Ovary (tissue), 3 donors: ENCODE measurements at regions not wholly inside any gene's neighbourhood (a gene's known extent, or its start where the extent isn't known, plus 50 kb on each side); places are given as distances from the start of the nearest gene placed in this dataset.

Experiments used
- EP300 ChIP-seq: sonication (generic); formaldehyde crosslinking; IDR thresholded peaks from one replicate; pipeline ENCODE4 v1.6.1; 2017; ENCODE audit warnings: antibody characterized with exemption
- POLR2A ChIP-seq: fragments of 450-650 bp; IDR thresholded peaks from one replicate; pipeline ENCODE4 v1.6.1; 2017; ENCODE audit warnings: antibody characterized with exemption, mild to moderate bottlenecking, moderate library complexity
- TF ChIP-seq, protein P1 (sequence below), 3 donors: fragments of 450-650 bp in 2 of 3; fragments of 200-600 bp in 1 of 3; IDR thresholded peaks; one replicate each; pipeline versions ENCODE4 v1.5.1 to v1.8.0; 2016 to 2022; ENCODE audit warnings: antibody characterized with exemption in 3 of 3, mild to moderate bottlenecking in 1 of 3
- donor health status: DM: no; HTN: no; CAD: no.

DNA sequence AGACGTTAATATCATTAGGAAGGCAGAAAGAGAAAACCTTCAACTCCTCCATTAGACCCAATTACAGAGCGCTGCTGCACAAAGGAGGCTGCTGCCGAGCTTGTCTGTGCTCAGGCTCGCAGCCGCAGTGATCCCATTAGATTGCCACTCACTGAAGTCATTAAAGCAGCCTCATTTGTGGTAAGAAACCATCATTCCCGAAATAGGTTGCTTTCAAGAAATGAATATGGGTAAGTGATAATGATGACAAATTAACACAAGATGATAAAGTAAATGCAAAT, 137.2 kb downstream of the CAVIN4 start:
- TF ChIP-seq, protein P1, sequence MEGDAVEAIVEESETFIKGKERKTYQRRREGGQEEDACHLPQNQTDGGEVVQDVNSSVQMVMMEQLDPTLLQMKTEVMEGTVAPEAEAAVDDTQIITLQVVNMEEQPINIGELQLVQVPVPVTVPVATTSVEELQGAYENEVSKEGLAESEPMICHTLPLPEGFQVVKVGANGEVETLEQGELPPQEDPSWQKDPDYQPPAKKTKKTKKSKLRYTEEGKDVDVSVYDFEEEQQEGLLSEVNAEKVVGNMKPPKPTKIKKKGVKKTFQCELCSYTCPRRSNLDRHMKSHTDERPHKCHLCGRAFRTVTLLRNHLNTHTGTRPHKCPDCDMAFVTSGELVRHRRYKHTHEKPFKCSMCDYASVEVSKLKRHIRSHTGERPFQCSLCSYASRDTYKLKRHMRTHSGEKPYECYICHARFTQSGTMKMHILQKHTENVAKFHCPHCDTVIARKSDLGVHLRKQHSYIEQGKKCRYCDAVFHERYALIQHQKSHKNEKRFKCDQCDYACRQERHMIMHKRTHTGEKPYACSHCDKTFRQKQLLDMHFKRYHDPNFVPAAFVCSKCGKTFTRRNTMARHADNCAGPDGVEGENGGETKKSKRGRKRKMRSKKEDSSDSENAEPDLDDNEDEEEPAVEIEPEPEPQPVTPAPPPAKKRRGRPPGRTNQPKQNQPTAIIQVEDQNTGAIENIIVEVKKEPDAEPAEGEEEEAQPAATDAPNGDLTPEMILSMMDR (IDR thresholded peaks at IDR 0.05) = no peak
- TF ChIP-seq POLR2A (no peak), EP300 (no peak)
